Stimulated activated CD8-positive, alpha-beta memory T cell treated with anti-CD3 and anti-CD28 coated beads, Interleukin-15, amount 100 ng/mL, for 4 hours (primary cell): ENCODE measurements at regions not wholly inside any gene's neighbourhood (a gene's known extent, or its start where the extent isn't known, plus 50 kb on each side); places are given as distances from the start of the nearest gene placed in this dataset.

Experiments used
- DNase-seq, 2 donors: peaks; one replicate each; pipeline ENCODE4 v3.0.0-alpha.2; 2020; ENCODE audit warnings: low read depth in 2 of 2

DNA sequence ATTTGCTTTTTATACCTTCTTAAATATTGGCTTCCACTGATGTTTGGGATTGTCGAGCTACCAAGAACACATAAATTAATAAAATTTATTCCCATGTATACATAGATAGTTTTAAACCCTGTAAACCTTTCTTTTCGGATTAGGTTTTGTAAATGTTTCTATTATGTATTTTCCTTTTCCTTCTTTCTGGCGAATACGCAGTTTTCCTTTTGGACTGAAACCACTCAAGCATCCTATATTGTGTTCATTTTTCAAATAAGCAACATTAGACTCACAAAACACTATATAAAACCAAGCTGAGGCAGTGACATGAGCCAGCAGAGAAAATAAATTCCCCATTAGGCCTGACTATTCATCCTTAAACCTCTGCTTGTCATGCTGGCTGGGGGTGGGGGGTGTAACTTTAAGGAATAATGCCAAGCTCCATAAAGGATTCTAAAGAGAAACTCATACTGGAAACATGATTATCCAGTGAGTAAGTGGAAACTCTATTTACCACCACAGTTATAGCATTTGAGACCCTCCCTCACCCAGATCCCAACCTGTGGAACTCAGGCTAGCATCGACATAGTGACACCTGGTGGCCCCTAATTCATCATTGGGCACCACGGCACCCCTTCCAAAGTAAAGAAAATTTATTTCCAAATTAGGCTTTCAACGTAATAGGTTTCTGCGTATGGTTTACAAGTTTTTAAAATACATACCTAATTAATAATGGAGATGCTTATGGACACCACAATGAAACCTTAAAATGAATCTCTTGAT, 86.5 kb upstream of the CELF2 start:
- DNase-seq = no peak

DNA sequence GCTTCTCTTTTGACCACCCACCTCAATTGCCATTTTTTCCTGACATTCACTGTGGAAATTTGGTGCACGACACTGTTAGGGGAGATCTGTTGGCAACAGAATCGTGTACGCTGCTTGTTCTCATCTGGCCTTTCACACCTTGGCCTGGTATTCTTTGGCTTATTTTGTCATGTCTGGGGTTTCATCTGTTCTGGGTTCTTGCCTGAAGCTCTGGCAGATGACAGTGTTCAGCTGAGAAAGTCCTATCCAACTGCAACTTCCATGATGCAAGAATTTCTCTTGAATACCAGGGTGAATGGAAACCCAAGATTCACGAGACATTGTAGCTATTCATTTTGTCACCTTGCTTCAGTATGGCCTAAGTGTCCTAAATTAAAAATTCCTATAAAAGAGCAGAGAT, 82.6 kb upstream of the CELF2 start:
- DNase-seq = no peak

DNA sequence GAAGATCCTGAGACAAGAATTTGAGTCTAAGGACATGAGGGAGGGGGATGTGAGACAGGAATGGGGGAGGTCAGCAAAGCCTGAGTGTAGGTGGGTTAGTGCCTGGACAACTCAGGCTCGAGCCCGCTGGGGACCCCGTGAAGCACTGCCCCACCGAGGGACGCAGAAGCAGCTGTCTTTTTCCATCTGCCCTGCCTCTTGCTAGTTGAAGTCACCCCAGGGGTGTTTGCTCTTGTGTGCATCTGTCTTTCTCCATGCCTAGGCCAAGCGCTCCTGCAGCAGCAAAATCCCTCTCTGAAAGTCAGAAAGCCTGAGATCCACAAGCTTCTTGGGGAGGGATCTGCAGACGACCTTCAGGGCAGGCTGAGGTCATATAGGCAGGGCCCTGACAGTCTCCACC, 79.0 kb upstream of the CELF2 start:
- no peak for DNase-seq

DNA sequence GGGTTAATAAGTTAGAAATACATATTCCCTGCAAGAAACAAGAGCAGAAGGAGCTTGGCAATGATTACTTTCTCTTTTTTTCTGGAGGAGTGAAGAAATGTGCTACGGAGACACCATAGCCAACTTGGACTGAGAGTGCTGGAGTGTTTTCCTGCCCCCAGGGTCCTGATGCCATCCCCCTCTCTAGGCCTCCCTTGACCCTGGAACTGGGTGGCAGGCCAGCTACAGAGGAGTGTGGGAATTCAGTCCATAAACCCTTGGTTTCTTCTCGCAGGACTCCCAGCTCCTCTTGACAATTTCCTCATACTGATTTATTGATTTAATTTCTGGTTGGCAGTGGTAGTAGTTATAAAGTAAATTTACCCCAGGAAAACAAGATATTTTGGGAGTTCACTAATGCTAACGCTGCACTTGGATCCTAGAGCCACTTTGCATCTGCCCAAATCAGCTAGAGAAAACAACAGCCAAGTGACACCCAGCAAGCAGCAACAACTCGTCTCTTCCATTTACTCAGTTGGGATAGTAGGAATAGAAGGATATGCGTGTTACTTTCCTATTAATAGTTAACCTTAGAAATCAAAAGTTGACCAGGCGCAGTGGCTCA, 76.4 kb upstream of the CELF2 start:
- no peak for DNase-seq

DNA sequence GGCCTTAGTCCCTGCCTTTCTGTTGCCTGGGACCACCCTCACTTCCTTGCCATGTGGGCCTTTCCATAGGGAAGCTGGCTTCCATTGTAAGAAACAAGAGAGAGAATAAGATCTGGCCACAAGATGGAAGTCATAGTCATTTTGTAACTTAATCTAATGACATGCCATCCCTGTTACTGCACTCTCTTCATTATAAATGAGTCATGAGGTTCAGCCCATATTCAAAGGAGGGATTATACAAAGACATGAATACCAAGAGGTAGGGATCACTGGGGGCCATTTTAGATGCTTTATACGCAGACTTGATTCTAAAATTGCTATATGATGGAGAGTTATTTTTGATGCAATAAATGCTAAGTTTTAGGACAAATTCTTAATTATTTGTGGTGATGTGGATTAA, 75.2 kb upstream of the CELF2 start:
- no peak for DNase-seq

DNA sequence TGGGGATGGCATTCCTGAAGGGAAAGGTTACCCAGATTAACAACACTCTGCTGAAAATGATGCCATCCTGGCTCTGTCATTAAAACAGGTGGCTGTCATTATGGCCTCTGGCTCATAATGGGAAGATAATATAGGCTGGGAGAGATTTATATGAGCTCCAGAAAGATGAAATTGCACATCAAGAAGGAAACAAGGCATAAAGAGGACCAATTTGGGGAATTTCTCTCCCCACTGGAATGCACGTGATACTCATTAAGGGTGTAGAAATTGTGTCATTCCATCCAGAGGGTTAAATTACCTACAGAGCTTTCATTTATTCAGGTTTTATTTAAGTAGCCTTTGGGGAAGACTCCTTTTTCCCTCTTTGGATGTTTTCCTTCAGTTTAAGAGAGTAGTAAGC, 71.6 kb upstream of the CELF2 start:
- DNase-seq = no peak

DNA sequence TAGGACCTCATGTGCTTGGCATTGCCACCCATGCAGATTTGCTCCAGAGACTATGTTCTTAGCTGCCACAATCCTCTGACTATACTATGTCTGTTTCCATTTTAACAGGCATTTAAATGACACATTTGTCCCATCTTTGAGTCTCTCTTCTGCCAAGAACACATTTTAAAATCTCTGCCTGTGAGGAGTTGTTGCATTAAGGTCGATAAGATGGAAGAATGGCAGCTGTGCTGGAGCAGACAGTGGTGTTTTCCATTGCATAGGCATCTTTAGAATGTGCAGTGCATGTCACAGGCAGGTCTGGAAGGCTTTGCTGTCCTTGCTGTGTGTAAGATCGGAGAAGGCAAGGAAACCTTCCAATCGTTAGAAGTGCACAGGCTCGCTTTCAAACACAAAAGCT, 70.9 kb upstream of the CELF2 start:
- no peak for DNase-seq

DNA sequence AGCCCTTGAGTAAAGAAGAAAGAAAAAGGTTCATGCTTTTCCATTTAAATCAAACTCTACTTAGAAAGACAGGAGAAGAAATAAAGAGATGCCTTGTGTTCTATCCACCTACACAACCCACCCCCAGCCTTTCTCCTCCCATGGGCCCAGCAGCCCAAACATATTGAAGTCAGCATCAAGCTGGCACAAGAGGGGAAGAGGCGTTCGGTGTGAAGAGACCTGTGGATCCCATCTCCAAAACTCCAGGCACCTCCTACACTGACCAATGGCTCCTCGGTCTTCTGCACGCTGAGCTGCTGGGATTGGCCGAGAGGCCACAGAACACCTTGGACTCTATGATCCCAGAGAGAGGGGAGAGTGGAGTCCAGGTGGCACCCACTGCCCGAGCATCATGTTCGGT, 66.0 kb upstream of the CELF2 start:
- DNase-seq = no peak

DNA sequence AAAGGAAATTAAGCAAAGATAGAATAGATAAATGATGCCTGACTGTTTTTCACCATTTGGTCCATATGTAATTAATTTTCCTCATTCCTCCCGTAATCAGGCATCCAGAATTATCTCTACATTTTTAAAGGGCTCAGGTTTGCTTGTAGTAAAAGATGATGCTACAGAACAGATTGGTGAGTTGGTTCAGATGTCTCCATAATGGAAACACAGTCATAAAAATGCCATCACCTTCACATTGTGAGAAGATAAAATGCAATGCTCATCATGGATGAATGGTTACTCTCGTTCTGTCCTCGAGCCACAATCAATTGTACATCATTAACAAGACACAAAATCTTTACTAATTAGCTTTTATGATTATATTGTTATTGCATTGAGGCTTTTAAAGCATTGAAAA, 64.9 kb upstream of the CELF2 start:
- no peak for DNase-seq

DNA sequence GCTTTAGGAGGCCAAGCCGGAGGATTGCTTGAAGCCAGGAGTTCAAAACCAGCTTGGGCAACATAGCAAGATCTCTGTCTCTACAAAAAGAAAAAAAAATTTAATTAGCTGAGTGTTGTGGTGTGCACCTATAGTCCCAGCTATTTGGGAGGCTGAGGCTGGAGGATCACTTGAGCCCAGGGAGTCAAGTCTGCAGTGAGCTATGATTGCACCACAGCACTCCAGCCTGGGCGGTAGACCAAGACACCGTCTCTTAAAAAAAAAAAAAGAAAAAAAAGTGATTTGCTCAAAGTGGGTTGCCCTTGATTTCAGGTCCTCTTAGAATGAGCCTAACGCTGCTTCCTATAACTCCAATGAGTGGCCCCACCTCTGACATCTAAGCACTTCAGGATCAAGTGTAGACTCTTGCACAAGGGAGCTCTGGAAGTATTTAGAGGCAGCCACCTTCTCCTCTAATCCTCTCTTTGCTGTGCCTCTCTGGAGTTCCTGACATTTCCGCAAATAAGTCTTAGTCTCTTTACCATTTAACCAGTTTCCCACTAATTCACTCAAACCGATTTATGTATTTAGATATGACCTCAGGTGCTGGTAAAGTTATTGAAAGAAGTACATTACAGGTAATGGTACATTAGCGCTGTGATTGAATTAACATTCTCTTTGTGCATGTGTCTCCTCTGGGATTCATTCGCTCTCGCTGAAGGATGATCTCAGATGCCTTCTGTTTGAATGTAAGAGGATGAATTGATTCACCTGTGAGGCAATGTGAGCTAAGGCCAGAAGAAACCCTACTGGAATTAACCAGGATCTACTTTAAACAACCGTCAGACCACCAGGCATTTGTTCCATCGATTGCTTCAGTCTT, 60.8 kb upstream of the CELF2 start:
- no peak for DNase-seq

DNA sequence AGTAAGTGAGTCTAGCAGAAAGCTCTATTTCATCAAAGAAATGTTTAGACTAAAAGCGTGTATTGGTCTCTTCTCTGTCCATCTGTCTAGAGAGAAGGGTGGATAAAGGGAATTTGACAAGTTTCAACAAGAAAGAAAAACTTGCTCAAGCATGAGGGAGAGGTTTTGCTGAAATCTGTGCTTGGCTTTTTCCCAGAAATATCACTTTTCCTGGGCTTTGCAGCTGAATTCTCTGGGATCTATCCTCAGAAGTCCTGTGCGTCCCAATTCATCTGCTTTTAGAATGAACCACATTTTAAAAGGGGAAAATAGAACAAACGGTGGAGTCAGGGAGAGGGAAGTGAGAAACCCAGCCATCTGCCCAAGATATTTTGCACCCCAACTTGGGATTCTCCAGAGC, 59.6 kb upstream of the CELF2 start:
- DNase-seq = no peak

DNA sequence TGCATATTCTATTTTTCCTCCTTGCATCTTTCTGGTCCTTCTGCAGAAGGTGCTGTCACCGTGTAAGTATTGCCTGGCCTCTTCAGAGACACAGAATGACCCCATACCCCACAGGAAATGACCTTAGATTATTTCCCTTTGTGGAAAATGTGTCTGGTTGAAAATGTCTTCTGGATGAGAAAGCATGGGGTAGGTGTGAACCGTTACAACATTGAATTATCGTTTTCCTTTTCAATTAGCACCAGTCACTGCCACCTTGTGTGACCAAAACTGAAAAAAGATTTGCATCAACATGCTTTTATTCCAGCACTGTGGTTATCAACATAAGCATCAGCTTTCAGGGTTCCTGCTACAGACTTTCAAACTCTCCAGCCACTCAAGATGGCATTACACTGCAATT, 58.0 kb upstream of the CELF2 start:
- DNase-seq = no peak

DNA sequence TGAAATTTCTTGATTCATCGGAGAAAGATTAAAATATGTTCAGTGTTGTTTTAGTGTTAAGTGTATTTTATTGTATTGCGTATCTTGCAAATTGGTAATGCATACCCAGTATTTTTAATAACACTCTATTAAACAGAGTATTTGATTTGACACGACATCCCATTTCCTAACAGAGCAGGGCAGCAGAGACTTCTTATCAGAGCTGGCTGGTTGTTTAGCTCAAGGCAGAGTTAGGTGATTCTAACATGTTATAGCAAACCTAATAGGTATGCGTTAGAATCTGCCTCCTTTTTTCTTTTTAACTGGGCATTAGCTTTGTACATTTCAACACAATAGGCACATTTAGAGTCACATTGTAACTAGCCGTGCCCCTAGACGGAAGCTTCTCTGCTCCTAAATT, 57.1 kb upstream of the CELF2 start:
- DNase-seq = no peak

DNA sequence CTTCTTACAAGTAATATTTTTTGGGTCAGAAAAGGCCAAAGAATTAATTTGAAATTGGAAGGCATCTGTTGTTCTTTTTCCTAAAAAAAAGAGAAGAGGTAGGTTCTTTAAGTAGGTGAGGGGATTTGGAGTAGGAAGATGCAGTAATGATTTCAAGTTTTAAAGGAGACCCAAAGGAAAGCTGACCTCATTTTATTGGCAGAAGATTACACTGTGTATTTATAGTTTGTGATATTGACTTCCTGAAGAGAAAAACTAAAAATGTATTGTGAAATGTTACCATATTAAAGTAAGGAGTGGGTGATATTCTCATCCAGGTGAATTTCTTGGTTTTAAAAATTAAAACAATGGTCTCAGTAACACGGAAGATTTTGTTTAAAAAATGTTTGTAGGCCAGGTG, 56.6 kb upstream of the CELF2 start:
- DNase-seq = no peak

DNA sequence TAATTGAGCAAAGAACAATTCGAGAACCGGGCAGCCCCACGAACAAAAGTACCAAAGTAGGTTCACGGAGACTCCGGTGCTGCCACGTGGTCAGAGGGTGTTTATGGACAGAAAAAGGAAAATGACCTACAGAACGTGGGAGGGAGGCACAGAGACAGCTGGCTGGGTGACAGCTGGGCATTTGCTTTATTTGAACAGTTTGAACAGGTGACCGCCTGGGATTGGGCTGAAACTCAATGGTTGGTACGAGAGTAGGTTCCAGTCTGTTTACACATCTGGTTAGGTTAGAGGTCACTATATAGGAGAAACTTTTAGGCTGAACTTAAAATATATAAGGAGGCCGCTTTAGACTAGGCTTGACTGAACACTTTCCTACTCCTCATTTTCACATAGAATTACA, 50.6 kb upstream of the CELF2 start:
- no peak for DNase-seq

DNA sequence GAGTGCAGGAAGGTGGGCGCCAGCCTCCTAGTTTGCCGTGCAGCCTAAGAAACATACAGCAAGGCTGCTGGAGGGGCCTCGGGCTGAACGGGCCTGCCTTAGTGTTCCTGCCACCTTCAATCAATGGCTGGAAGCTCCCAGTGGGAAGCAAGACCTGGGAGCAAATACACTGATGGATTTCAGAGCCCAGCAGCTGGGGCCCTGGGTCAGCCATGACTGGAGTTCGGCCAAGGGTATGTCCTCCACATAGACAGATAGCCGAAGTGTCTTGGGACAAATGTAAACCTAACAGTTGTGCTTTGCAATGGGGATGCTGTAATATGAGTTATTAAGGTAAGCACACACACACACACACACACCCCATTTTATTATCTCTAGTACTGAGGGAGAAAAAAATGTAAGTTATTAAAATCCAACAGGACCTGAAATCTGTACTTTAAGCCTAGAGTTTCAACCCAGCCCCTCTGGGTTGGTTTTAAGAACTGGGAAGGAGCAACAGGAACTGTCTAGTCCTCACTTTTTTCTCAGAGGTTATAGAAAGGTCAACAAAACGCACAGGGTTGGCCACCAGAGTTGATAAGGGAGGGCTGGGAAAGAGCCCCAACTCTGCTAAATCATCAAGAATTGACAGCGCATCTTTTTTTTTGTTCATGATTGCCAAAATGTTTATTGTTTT, 50.0 kb upstream of the CELF2 start:
- no peak for DNase-seq
